OCI-LY7 (cell line): ENCODE measurements at regions not wholly inside any gene's neighbourhood (a gene's known extent, or its start where the extent isn't known, plus 50 kb on each side); places are given as distances from the start of the nearest gene placed in this dataset.
"Not testable (repeated sequence)": the region's sequence is repeated elsewhere in the genome, so short reads cannot be mapped to it uniquely, and the experiment has no call there.

Experiments used
- BruUV-seq: library from RNA; stranded (reverse); fragments of 400-500 nt; replicated peaks from 2 replicates; lab custom pipeline; 2021; lab: Mats Ljungman, UMichigan
- CTCF ChIA-PET: fragments of 300-600 bp; sonication (Branson Sonifier 250); formaldehyde crosslinking; loops from one replicate; lab custom pipeline; 2022; ENCODE audit warnings: antibody characterized with exemption; ENCODE audit not compliant: unreplicated experiment; lab: Charles Lee
- POLR2A ChIA-PET: fragments of 300-600 bp; sonication (Branson Sonifier 250); formaldehyde crosslinking; loops from one replicate; lab custom pipeline; 2022; ENCODE audit warnings: antibody characterized with exemption; lab: Charles Lee
- DNase-seq: peaks from one replicate; pipeline ENCODE4 v3.0.0-alpha.2; 2015; ENCODE audit warnings: low spot score
- H2AFZ ChIP-seq: fragments of 200-600 bp; sonication (generic), shearing (Covaris generic); 2 replicates; pipeline ENCODE4 v1.6.1; 2014; ENCODE audit warnings: mild to moderate bottlenecking, antibody characterized with exemption, low read length, moderate library complexity
- H3K27ac ChIP-seq: fragments of 200-600 bp; sonication (generic); 2 replicates; pipeline ENCODE4 v1.5.1; 2014; ENCODE audit warnings: mixed run types, low read depth, mild to moderate bottlenecking, moderate library complexity, low read length, inconsistent platforms; ENCODE audit not compliant: poor library complexity, severe bottlenecking
- H3K36me3 ChIP-seq: fragments of 200-600 bp; sonication (generic); 2 replicates; pipeline ENCODE4 v1.6.1; 2014; ENCODE audit warnings: mild to moderate bottlenecking, antibody characterized with exemption, low read length, moderate library complexity, mixed read lengths; ENCODE audit not compliant: insufficient read depth
- H3K4me1 ChIP-seq: fragments of 200-600 bp; sonication (generic); 2 replicates; pipeline ENCODE4 v1.5.1; 2014; ENCODE audit warnings: mild to moderate bottlenecking, low read length; ENCODE audit not compliant: insufficient read depth, poor library complexity, severe bottlenecking
- H3K4me2 ChIP-seq: fragments of 200-600 bp; sonication (generic); 2 replicates; pipeline ENCODE4 v1.6.1; 2014; ENCODE audit warnings: mild to moderate bottlenecking, low read length
- H3K4me3 ChIP-seq: fragments of 200-600 bp; sonication (generic); 2 replicates; pipeline ENCODE4 v1.5.1; 2014; ENCODE audit warnings: mild to moderate bottlenecking, low read depth, low read length; ENCODE audit not compliant: poor library complexity, severe bottlenecking
- H3K79me2 ChIP-seq: fragments of 200-600 bp; sonication (generic); 2 replicates; pipeline ENCODE4 v1.6.1; 2016; ENCODE audit warnings: low read depth, mild to moderate bottlenecking, low read length, moderate library complexity, mixed read lengths; ENCODE audit not compliant: insufficient read depth
- H3K9me2 ChIP-seq: fragments of 200-600 bp; sonication (generic); 2 replicates; pipeline ENCODE4 v1.6.1; 2016; ENCODE audit warnings: mild to moderate bottlenecking, low read length, mixed read lengths; ENCODE audit not compliant: insufficient read depth
- H3K9me3 ChIP-seq: fragments of 200-600 bp; sonication (generic); 2 replicates; pipeline ENCODE4 v1.6.1; 2014; ENCODE audit warnings: mild to moderate bottlenecking, mixed run types, low read length, mixed read lengths
- H4K20me1 ChIP-seq: fragments of 200-600 bp; sonication (generic); 2 replicates; pipeline ENCODE4 v1.6.1; 2014; ENCODE audit warnings: mild to moderate bottlenecking, antibody characterized with exemption, low read length, moderate library complexity, mixed read lengths; ENCODE audit not compliant: insufficient read depth
- CTCF ChIP-seq: fragments of 200-600 bp; sonication (generic); conservative IDR thresholded peaks from 2 replicates; pipeline ENCODE4 v1.5.1; 2014; ENCODE audit warnings: mild to moderate bottlenecking, antibody characterized with exemption, low read length, moderate library complexity, mixed read lengths
- EZH2phosphoT487 ChIP-seq: fragments of 200-600 bp; sonication (generic); IDR thresholded peaks from 2 replicates; pipeline ENCODE4 v1.6.1; 2018; ENCODE audit warnings: low read depth, borderline replicate concordance, mild to moderate bottlenecking, mixed run types, antibody characterized with exemption, low read length, moderate library complexity, mixed read lengths
- intact Hi-C: fragments of 100-400 bp; cut with micrococcal nuclease; formaldehyde crosslinking; loops from one replicate; pipeline ENCODE4 v1.10.0; 2022; ENCODE audit not compliant: unreplicated experiment

GRCh38 chr13:88840085-88840484 lies 1168.9 kb downstream of the SLITRK5 start:
- Histone ChIP-seq H3K4me1 (no peaks in the 10 kb centered on the region), H3K9me3 (no peaks in the 10 kb centered on the region), H3K4me3 (no peak overlapping the region), H3K79me2 (no peaks in the 10 kb centered on the region), H3K9me2 (no peaks in the 10 kb centered on the region), H3K27ac (no peak overlapping the region), H2AFZ (no peak overlapping the region), H3K4me2 (no peak overlapping the region), H3K36me3 (no peaks in the 10 kb centered on the region), H4K20me1 (no peaks in the 10 kb centered on the region)
- ChIA-PET POLR2A (interaction anchor here (0.9 to 1.2 kb wide), 2 partner anchors 14 to 31 kb away, joined by 3 to 4 read pairs; no protein-coding TSS in a partner anchor), CTCF (no interaction called here)
- DNase-seq, result no peak
- BruUV-seq, result no TSS peak
- intact Hi-C loops, result no loop called here
- TF ChIP-seq CTCF, result no peak
- no peak for TF ChIP-seq EZH2phosphoT487

GRCh38 chr13:88852293-88852692 lies 1181.1 kb downstream of the SLITRK5 start:
- H4K20me1 ChIP-seq, H3K9me2 ChIP-seq, H3K79me2 ChIP-seq, intact Hi-C loops, H3K36me3 ChIP-seq, CTCF ChIA-PET, H3K4me1 ChIP-seq, H3K4me2 ChIP-seq, POLR2A ChIA-PET, DNase-seq, H3K4me3 ChIP-seq, H2AFZ ChIP-seq, BruUV-seq, H3K9me3 ChIP-seq, H3K27ac ChIP-seq: not testable (repeated sequence)

GRCh38 chr13:88857256-88857655 lies 1186.1 kb downstream of the SLITRK5 start:
- Histone ChIP-seq H3K36me3 (no peaks in the 10 kb centered on the region), H2AFZ (no peak overlapping the region), H4K20me1 (no peaks in the 10 kb centered on the region), H3K4me2 (no peak overlapping the region), H3K4me1 (no peaks in the 10 kb centered on the region), H3K79me2 (no peaks in the 10 kb centered on the region), H3K9me3 (peaks cover 8% of the 10 kb centered on the region; the same call in 1 of the 2 replicates), H3K27ac (no peak overlapping the region), H3K9me2 (no peaks in the 10 kb centered on the region), H3K4me3 (no peak overlapping the region)
- intact Hi-C loops, result no loop called here
- TF ChIP-seq EZH2phosphoT487 (no peak), CTCF (no peak)
- POLR2A ChIA-PET, result interaction anchor here (1.0 kb wide), 1 partner anchor 41 kb away, joined by 3 read pairs; no protein-coding TSS in a partner anchor
- BruUV-seq, result no TSS peak
- CTCF ChIA-PET, result no interaction called here
- DNase-seq, result no peak
